ENCODE measurements at regions not wholly inside any gene's neighbourhood (a gene's known extent, or its start where the extent isn't known, plus 50 kb on each side); places are given as distances from the start of the nearest gene placed in this dataset.

GRCh38 chr2:239566995-239567568 lies 166.3 kb upstream of the HDAC4 start:
- H3K27me3 ChIP-seq (ENCODE audit: control insufficient read depth, insufficient read depth, low read length) = no peaks in the 10 kb centered on the region
- H3K27ac ChIP-seq (ENCODE audit: low read length) = no peak overlapping the region
- no peak overlapping the region for H3K4me3 ChIP-seq (ENCODE audit: low read length)
- no CpG with 5 or more reads among the region's 10 CpGs for WGBS (ENCODE audit: insufficient coverage, insufficient read length)
- no peaks in the 10 kb centered on the region for H3K9me3 ChIP-seq (ENCODE audit: control insufficient read depth, insufficient read depth, low read length)
- DNase-seq (ENCODE audit: low read depth, low spot score) = no peak
- H3K36me3 ChIP-seq (ENCODE audit: control insufficient read depth, insufficient read depth, low read length) = no peaks in the 10 kb centered on the region
- H3K4me1 ChIP-seq (ENCODE audit: control insufficient read depth, insufficient read depth, low read length) = no peaks in the 10 kb centered on the region

- 100% methylated on average over 1 of the region's 15 CpGs for WGBS (ENCODE audit: insufficient coverage, insufficient read length)
- H3K27me3 ChIP-seq (ENCODE audit: control insufficient read depth, insufficient read depth, low read length) = no peaks in the 10 kb centered on the region
- H3K36me3 ChIP-seq (ENCODE audit: control insufficient read depth, insufficient read depth, low read length) = no peaks in the 10 kb centered on the region
- no peak overlapping the region for H3K4me3 ChIP-seq (ENCODE audit: low read length)
- H3K9me3 ChIP-seq (ENCODE audit: control insufficient read depth, insufficient read depth, low read length) = no peaks in the 10 kb centered on the region
- H3K4me1 ChIP-seq (ENCODE audit: control insufficient read depth, insufficient read depth, low read length) = no peaks in the 10 kb centered on the region; the same call in 1 of the 2 replicates
- no peak for DNase-seq (ENCODE audit: low read depth, low spot score)
- H3K27ac ChIP-seq (ENCODE audit: low read length) = no peak overlapping the region
Measured at GRCh38 chr2:239566162-239566994, 165.6 kb upstream of the HDAC4 start.

- WGBS (ENCODE audit: insufficient coverage, insufficient read length) = no CpG with 5 or more reads among the region's 10 CpGs
- Histone ChIP-seq H3K36me3 (ENCODE audit: control insufficient read depth, insufficient read depth, low read length) (no peaks in the 10 kb centered on the region), H3K4me1 (ENCODE audit: control insufficient read depth, insufficient read depth, low read length) (no peaks in the 10 kb centered on the region; the same call in 1 of the 2 replicates), H3K27me3 (ENCODE audit: control insufficient read depth, insufficient read depth, low read length) (no peaks in the 10 kb centered on the region), H3K9me3 (ENCODE audit: control insufficient read depth, insufficient read depth, low read length) (no peaks in the 10 kb centered on the region), H3K27ac (ENCODE audit: low read length) (no peak overlapping the region), H3K4me3 (ENCODE audit: low read length) (no peak overlapping the region)
- no peak for DNase-seq (ENCODE audit: low read depth, low spot score)
Measured at GRCh38 chr2:239564587-239564986, 163.8 kb upstream of the HDAC4 start.

- Histone ChIP-seq H3K27me3 (ENCODE audit: control insufficient read depth, insufficient read depth, low read length) (no peaks in the 10 kb centered on the region), H3K36me3 (ENCODE audit: control insufficient read depth, insufficient read depth, low read length) (no peaks in the 10 kb centered on the region), H3K4me1 (ENCODE audit: control insufficient read depth, insufficient read depth, low read length) (no peaks in the 10 kb centered on the region; the same call in 1 of the 2 replicates), H3K9me3 (ENCODE audit: control insufficient read depth, insufficient read depth, low read length) (no peaks in the 10 kb centered on the region), H3K4me3 (ENCODE audit: low read length) (no peak overlapping the region), H3K27ac (ENCODE audit: low read length) (no peak overlapping the region)
- no peak for DNase-seq (ENCODE audit: low read depth, low spot score)
- WGBS (ENCODE audit: insufficient coverage, insufficient read length) = no CpG with 5 or more reads among the region's 9 CpGs
Measured at GRCh38 chr2:239563561-239563960, 162.7 kb upstream of the HDAC4 start.

GRCh38 chr2:239561446-239562001 lies 160.7 kb upstream of the HDAC4 start:
- H3K4me3 ChIP-seq (ENCODE audit: low read length) = no peak overlapping the region
- DNase-seq (ENCODE audit: low read depth, low spot score) = no peak
- no peaks in the 10 kb centered on the region; the same call in 1 of the 2 replicates for H3K4me1 ChIP-seq (ENCODE audit: control insufficient read depth, insufficient read depth, low read length)
- H3K9me3 ChIP-seq (ENCODE audit: control insufficient read depth, insufficient read depth, low read length) = no peaks in the 10 kb centered on the region
- no peaks in the 10 kb centered on the region for H3K36me3 ChIP-seq (ENCODE audit: control insufficient read depth, insufficient read depth, low read length)
- no peak overlapping the region for H3K27ac ChIP-seq (ENCODE audit: low read length)
- WGBS (ENCODE audit: insufficient coverage, insufficient read length) = no CpG with 5 or more reads among the region's 17 CpGs
- H3K27me3 ChIP-seq (ENCODE audit: control insufficient read depth, insufficient read depth, low read length) = no peaks in the 10 kb centered on the region

GRCh38 chr2:239559417-239560261 lies 158.8 kb upstream of the HDAC4 start:
- no CpG with 5 or more reads among the region's 28 CpGs for WGBS (ENCODE audit: insufficient coverage, insufficient read length)
- no peaks in the 10 kb centered on the region for H3K9me3 ChIP-seq (ENCODE audit: control insufficient read depth, insufficient read depth, low read length)
- no peak overlapping the region for H3K4me3 ChIP-seq (ENCODE audit: low read length)
- H3K36me3 ChIP-seq (ENCODE audit: control insufficient read depth, insufficient read depth, low read length) = no peaks in the 10 kb centered on the region
- no peak overlapping the region for H3K27ac ChIP-seq (ENCODE audit: low read length)
- no peaks in the 10 kb centered on the region; the same call in 1 of the 2 replicates for H3K4me1 ChIP-seq (ENCODE audit: control insufficient read depth, insufficient read depth, low read length)
- no peaks in the 10 kb centered on the region for H3K27me3 ChIP-seq (ENCODE audit: control insufficient read depth, insufficient read depth, low read length)
- no peak for DNase-seq (ENCODE audit: low read depth, low spot score)

GRCh38 chr2:239558661-239559060 lies 157.8 kb upstream of the HDAC4 start:
- no CpG with 5 or more reads among the region's 12 CpGs for WGBS (ENCODE audit: insufficient coverage, insufficient read length)
- H3K9me3 ChIP-seq (ENCODE audit: control insufficient read depth, insufficient read depth, low read length) = no peaks in the 10 kb centered on the region
- H3K4me3 ChIP-seq (ENCODE audit: low read length) = no peak overlapping the region
- H3K27me3 ChIP-seq (ENCODE audit: control insufficient read depth, insufficient read depth, low read length) = no peaks in the 10 kb centered on the region
- H3K4me1 ChIP-seq (ENCODE audit: control insufficient read depth, insufficient read depth, low read length) = no peaks in the 10 kb centered on the region; the same call in 1 of the 2 replicates
- no peak for DNase-seq (ENCODE audit: low read depth, low spot score)
- H3K27ac ChIP-seq (ENCODE audit: low read length) = no peak overlapping the region
- no peaks in the 10 kb centered on the region for H3K36me3 ChIP-seq (ENCODE audit: control insufficient read depth, insufficient read depth, low read length)

GRCh38 chr2:239557516-239557915 lies 156.7 kb upstream of the HDAC4 start:
- 100% methylated on average over 2 of the region's 5 CpGs for WGBS (ENCODE audit: insufficient coverage, insufficient read length)
- Histone ChIP-seq H3K4me1 (ENCODE audit: control insufficient read depth, insufficient read depth, low read length) (no peaks in the 10 kb centered on the region; the same call in 1 of the 2 replicates), H3K9me3 (ENCODE audit: control insufficient read depth, insufficient read depth, low read length) (no peaks in the 10 kb centered on the region), H3K27ac (ENCODE audit: low read length) (no peak overlapping the region), H3K4me3 (ENCODE audit: low read length) (no peak overlapping the region), H3K27me3 (ENCODE audit: control insufficient read depth, insufficient read depth, low read length) (no peaks in the 10 kb centered on the region), H3K36me3 (ENCODE audit: control insufficient read depth, insufficient read depth, low read length) (no peaks in the 10 kb centered on the region)
- DNase-seq (ENCODE audit: low read depth, low spot score) = no peak

- no peaks in the 10 kb centered on the region for H3K36me3 ChIP-seq (ENCODE audit: control insufficient read depth, insufficient read depth, low read length)
- no peak for DNase-seq (ENCODE audit: low read depth, low spot score)
- no peak overlapping the region for H3K27ac ChIP-seq (ENCODE audit: low read length)
- H3K4me1 ChIP-seq (ENCODE audit: control insufficient read depth, insufficient read depth, low read length) = no peaks in the 10 kb centered on the region
- H3K27me3 ChIP-seq (ENCODE audit: control insufficient read depth, insufficient read depth, low read length) = no peaks in the 10 kb centered on the region
- no peaks in the 10 kb centered on the region for H3K9me3 ChIP-seq (ENCODE audit: control insufficient read depth, insufficient read depth, low read length)
- H3K4me3 ChIP-seq (ENCODE audit: low read length) = no peak overlapping the region
- no CpG with 5 or more reads among the region's 6 CpGs for whole genome bisulfite sequencing (ENCODE audit: insufficient coverage, insufficient read length)
Measured at GRCh38 chr2:239555571-239555905, 154.7 kb upstream of the HDAC4 start.
